ENCODE measurements at regions not wholly inside any gene's neighbourhood (a gene's known extent, or its start where the extent isn't known, plus 50 kb on each side); places are given as distances from the start of the nearest gene placed in this dataset.

- Mint-ChIP-seq H3K36me3 (ENCODE audit: low read depth) (no peaks in the 10 kb centered on the region), H3K9me3 (no peaks in the 10 kb centered on the region), H3K4me1 (peaks cover 32% of the 10 kb centered on the region), H3K27ac (peak overlapping the region; percentile 7), H3K4me3 (no peak overlapping the region), H3K27me3 (no peaks in the 10 kb centered on the region)
- DNase-seq = no peak
- POLR2A ChIA-PET = no interaction called here
- CTCF ChIA-PET = interaction anchor here (0.6 to 1.0 kb wide), 3 partner anchors 9 to 351 kb away, joined by 3 read pairs; no protein-coding TSS in a partner anchor
Observed at GRCh38 chr4:123478859-123479345, 82.3 kb downstream of the SPRY1 start.

GRCh38 chr4:123479944-123480343 lies 83.3 kb downstream of the SPRY1 start:
- Mint-ChIP-seq H3K4me3 (no peak overlapping the region), H3K4me1 (peaks cover 32% of the 10 kb centered on the region), H3K36me3 (ENCODE audit: low read depth) (no peaks in the 10 kb centered on the region), H3K9me3 (no peaks in the 10 kb centered on the region), H3K27me3 (no peaks in the 10 kb centered on the region), H3K27ac (no peak overlapping the region)
- ChIA-PET POLR2A (no interaction called here), CTCF (no interaction called here)
- no peak for DNase-seq

- Mint-ChIP-seq H3K4me1 (peaks cover 32% of the 10 kb centered on the region), H3K36me3 (ENCODE audit: low read depth) (no peaks in the 10 kb centered on the region), H3K4me3 (no peak overlapping the region), H3K27me3 (no peaks in the 10 kb centered on the region), H3K27ac (no peak overlapping the region), H3K9me3 (no peaks in the 10 kb centered on the region)
- CTCF ChIA-PET = no interaction called here
- DNase-seq = no peak
- POLR2A ChIA-PET = no interaction called here
Observed at GRCh38 chr4:123480706-123481418, 84.3 kb downstream of the SPRY1 start.

- no peak for DNase-seq
- Mint-ChIP-seq H3K27ac (no peak overlapping the region), H3K4me1 (peaks cover 32% of the 10 kb centered on the region), H3K36me3 (ENCODE audit: low read depth) (no peaks in the 10 kb centered on the region), H3K27me3 (no peaks in the 10 kb centered on the region), H3K9me3 (no peaks in the 10 kb centered on the region), H3K4me3 (no peak overlapping the region)
- ChIA-PET CTCF (no interaction called here), POLR2A (no interaction called here)
Observed at GRCh38 chr4:123481717-123482116, 85.1 kb downstream of the SPRY1 start.

- H3K27me3 Mint-ChIP-seq = no peaks in the 10 kb centered on the region
- no peaks in the 10 kb centered on the region for H3K36me3 Mint-ChIP-seq (ENCODE audit: low read depth)
- POLR2A ChIA-PET = no interaction called here
- CTCF ChIA-PET = interaction anchor here (1.3 kb wide), 1 partner anchor 11 kb away, joined by 3 read pairs; no protein-coding TSS in a partner anchor
- no peak overlapping the region for H3K4me3 Mint-ChIP-seq
- no peak for DNase-seq
- H3K27ac Mint-ChIP-seq = no peak overlapping the region
- no peaks in the 10 kb centered on the region for H3K9me3 Mint-ChIP-seq
- H3K4me1 Mint-ChIP-seq = peaks cover 14% of the 10 kb centered on the region
Observed at GRCh38 chr4:123484291-123484926, 87.8 kb downstream of the SPRY1 start.

- no peak for DNase-seq
- H3K9me3 Mint-ChIP-seq = no peaks in the 10 kb centered on the region
- ChIA-PET POLR2A (no interaction called here), CTCF (no interaction called here)
- H3K27me3 Mint-ChIP-seq = no peaks in the 10 kb centered on the region
- no peak overlapping the region for H3K27ac Mint-ChIP-seq
- H3K4me1 Mint-ChIP-seq = peaks cover 9% of the 10 kb centered on the region
- H3K4me3 Mint-ChIP-seq = no peak overlapping the region
- H3K36me3 Mint-ChIP-seq (ENCODE audit: low read depth) = no peaks in the 10 kb centered on the region
Observed at GRCh38 chr4:123485601-123486000, 89.0 kb downstream of the SPRY1 start.

- CTCF ChIA-PET = interaction anchor here (0.6 to 1.7 kb wide), 3 partner anchors 16 to 112 kb away, joined by 3 to 4 read pairs (median 3); no protein-coding TSS in a partner anchor
- H3K4me3 Mint-ChIP-seq = no peak overlapping the region
- POLR2A ChIA-PET = interaction anchor here (0.7 kb wide), 1 partner anchor 90 kb away, joined by 5 read pairs; no protein-coding TSS in a partner anchor
- no peaks in the 10 kb centered on the region for H3K27me3 Mint-ChIP-seq
- no peaks in the 10 kb centered on the region for H3K36me3 Mint-ChIP-seq (ENCODE audit: low read depth)
- H3K27ac Mint-ChIP-seq = no peak overlapping the region
- peaks cover 6% of the 10 kb centered on the region for H3K4me1 Mint-ChIP-seq
- no peak for DNase-seq
- H3K9me3 Mint-ChIP-seq = no peaks in the 10 kb centered on the region
Observed at GRCh38 chr4:123488916-123489315, 92.3 kb downstream of the SPRY1 start.

GRCh38 chr4:123495530-123495929 lies 98.9 kb downstream of the SPRY1 start:
- Mint-ChIP-seq H3K4me3 (no peak overlapping the region), H3K4me1 (no peaks in the 10 kb centered on the region), H3K27me3 (peaks cover under 1% of the 10 kb centered on the region), H3K36me3 (ENCODE audit: low read depth) (no peaks in the 10 kb centered on the region), H3K27ac (no peak overlapping the region), H3K9me3 (peaks cover 3% of the 10 kb centered on the region)
- POLR2A ChIA-PET = no interaction called here
- DNase-seq = no peak
- CTCF ChIA-PET = interaction anchor here (1.1 to 1.7 kb wide), 3 partner anchors 11 to 34 kb away, joined by 3 to 4 read pairs (median 3); no protein-coding TSS in a partner anchor

- Mint-ChIP-seq H3K27ac (no peak overlapping the region), H3K36me3 (ENCODE audit: low read depth) (no peaks in the 10 kb centered on the region), H3K4me1 (no peaks in the 10 kb centered on the region), H3K27me3 (peaks cover 2% of the 10 kb centered on the region), H3K4me3 (no peak overlapping the region), H3K9me3 (peaks cover 3% of the 10 kb centered on the region)
- DNase-seq = no peak
- ChIA-PET CTCF (interaction anchor here (0.6 to 1.7 kb wide), 3 partner anchors 8 to 33 kb away, joined by 3 to 4 read pairs (median 4); no protein-coding TSS in a partner anchor), POLR2A (no interaction called here)
Observed at GRCh38 chr4:123496421-123496820, 99.8 kb downstream of the SPRY1 start.

- H3K27me3 Mint-ChIP-seq = peaks cover 2% of the 10 kb centered on the region
- ChIA-PET POLR2A (no interaction called here), CTCF (interaction anchor here (0.6 kb wide), 1 partner anchor 9 kb away, joined by 4 read pairs; no protein-coding TSS in a partner anchor)
- DNase-seq = no peak
- H3K36me3 Mint-ChIP-seq (ENCODE audit: low read depth) = no peaks in the 10 kb centered on the region
- no peak overlapping the region for H3K4me3 Mint-ChIP-seq
- no peak overlapping the region for H3K27ac Mint-ChIP-seq
- H3K4me1 Mint-ChIP-seq = no peaks in the 10 kb centered on the region
- peaks cover 3% of the 10 kb centered on the region for H3K9me3 Mint-ChIP-seq
Observed at GRCh38 chr4:123497340-123497739, 100.7 kb downstream of the SPRY1 start.

GRCh38 chr4:123501733-123502132 lies 105.1 kb downstream of the SPRY1 start:
- Mint-ChIP-seq H3K4me3 (no peak overlapping the region), H3K9me3 (peaks cover 3% of the 10 kb centered on the region), H3K36me3 (ENCODE audit: low read depth) (peaks cover 2% of the 10 kb centered on the region), H3K27me3 (peaks cover 27% of the 10 kb centered on the region), H3K27ac (no peak overlapping the region), H3K4me1 (peaks cover 12% of the 10 kb centered on the region)
- CTCF ChIA-PET = interaction anchor here (0.7 kb wide), 1 partner anchor 323 kb away, joined by 3 read pairs; no protein-coding TSS in a partner anchor
- no peak for DNase-seq
- POLR2A ChIA-PET = no interaction called here

GRCh38 chr4:123503698-123504363 lies 107.2 kb downstream of the SPRY1 start:
- Mint-ChIP-seq H3K4me1 (peaks cover 12% of the 10 kb centered on the region), H3K9me3 (peaks cover 3% of the 10 kb centered on the region), H3K4me3 (no peak overlapping the region), H3K36me3 (ENCODE audit: low read depth) (peaks cover 2% of the 10 kb centered on the region), H3K27me3 (peaks cover 27% of the 10 kb centered on the region), H3K27ac (no peak overlapping the region)
- DNase-seq = no peak
- CTCF ChIA-PET = interaction anchor here (0.6 to 0.9 kb wide), 2 partner anchors 12 to 101 kb away, joined by 3 to 4 read pairs; no protein-coding TSS in a partner anchor
- POLR2A ChIA-PET = no interaction called here
